ENCODE measurements at regions not wholly inside any gene's neighbourhood (a gene's known extent, or its start where the extent isn't known, plus 50 kb on each side); places are given as distances from the start of the nearest gene placed in this dataset.

GRCh38 chr1:81233591-81233990, 567.1 kb upstream of the ADGRL2 start (continued):
- TF ChIP-seq REST (IDR thresholded peaks at IDR 0.05) (no peak), JUND (IDR thresholded peaks at IDR 0.05) (no peak), SP1 (IDR thresholded peaks at IDR 0.05) (no peak)

GRCh38 chr1:81232420-81232819, 568.3 kb upstream of the ADGRL2 start:
- no peak overlapping the region for H3K4me3 ChIP-seq (ENCODE audit: low read depth in 1 of 3, low read length in 3 of 3)
- WGBS: 63% methylated on average over 5 of the region's 5 CpGs
- no peaks in the 10 kb centered on the region for H3K27me3 ChIP-seq (ENCODE audit: control insufficient read depth in 4 of 4, insufficient read depth in 4 of 4, low read length in 3 of 4)
- H3K9me3 ChIP-seq (ENCODE audit: control insufficient read depth in 4 of 4, low read length in 3 of 4): no peaks in the 10 kb centered on the region
- no peak overlapping the region for H3K27ac ChIP-seq (ENCODE audit: low read depth in 1 of 2, low read length in 2 of 2)
- no peaks in the 10 kb centered on the region for H3K36me3 ChIP-seq (ENCODE audit: control insufficient read depth in 4 of 4, insufficient read depth in 3 of 4, low read depth in 1 of 4, low read length in 3 of 4)
- H3K9ac ChIP-seq (ENCODE audit: low read depth in 1 of 2, low read length in 2 of 2): no peak overlapping the region
- peaks cover 0 to 2% (median under 1%) of the 10 kb centered on the region in 4 donors for H3K4me1 ChIP-seq (ENCODE audit: control insufficient read depth in 4 of 4, insufficient read depth in 4 of 4, low read length in 3 of 4)
- DNase-seq (ENCODE audit: low spot score): no peak
- no peak for TF ChIP-seq CTCF (IDR thresholded peaks at IDR 0.05; ENCODE audit: low read depth, low read length, missing input control)

GRCh38 chr1:81231729-81232038, 569.0 kb upstream of the ADGRL2 start:
- Histone ChIP-seq H3K27ac (ENCODE audit: low read depth in 1 of 2, low read length in 2 of 2) (no peak overlapping the region), H3K9ac (ENCODE audit: low read depth in 1 of 2, low read length in 2 of 2) (no peak overlapping the region), H3K27me3 (ENCODE audit: control insufficient read depth in 4 of 4, insufficient read depth in 4 of 4, low read length in 3 of 4) (no peaks in the 10 kb centered on the region), H3K36me3 (ENCODE audit: control insufficient read depth in 4 of 4, insufficient read depth in 3 of 4, low read depth in 1 of 4, low read length in 3 of 4) (no peaks in the 10 kb centered on the region), H3K9me3 (ENCODE audit: control insufficient read depth in 4 of 4, low read length in 3 of 4) (no peaks in the 10 kb centered on the region), H3K4me1 (ENCODE audit: control insufficient read depth in 4 of 4, insufficient read depth in 4 of 4, low read length in 3 of 4) (no peaks in the 10 kb centered on the region), H3K4me3 (ENCODE audit: low read depth in 1 of 3, low read length in 3 of 3) (no peak overlapping the region)
- TF ChIP-seq RAD21 (IDR thresholded peaks at IDR 0.05): no peak
- TF ChIP-seq JUND (IDR thresholded peaks at IDR 0.05): no peak
- TF ChIP-seq RXRA (IDR thresholded peaks at IDR 0.05): no peak
- TF ChIP-seq GABPA (IDR thresholded peaks at IDR 0.05 in 1 of 2, conservative IDR thresholded peaks at IDR 0.05 in 1 of 2): no peak
- no peak for TF ChIP-seq YY1 (IDR thresholded peaks at IDR 0.05)
- TF ChIP-seq HNF4G (IDR thresholded peaks at IDR 0.05): no peak
- TF ChIP-seq EGR1 (IDR thresholded peaks at IDR 0.05; ENCODE audit: low read depth in 2 of 2): no peak
- no peak for TF ChIP-seq MAX (IDR thresholded peaks at IDR 0.05)
- TF ChIP-seq FOXA1 (IDR thresholded peaks at IDR 0.05): no peak
- TF ChIP-seq CTCF (IDR thresholded peaks at IDR 0.05; ENCODE audit: low read depth, low read length, missing input control): no peak
- TF ChIP-seq ATF3 (IDR thresholded peaks at IDR 0.05): no peak
- TF ChIP-seq FOXA2 (IDR thresholded peaks at IDR 0.05): no peak
- TF ChIP-seq ZBTB33 (IDR thresholded peaks at IDR 0.05): no peak
- TF ChIP-seq SP1 (IDR thresholded peaks at IDR 0.05): no peak
- no peak for TF ChIP-seq HNF4A (conservative IDR thresholded peaks at IDR 0.05)
- no peak for TF ChIP-seq NR2F2 (IDR thresholded peaks at IDR 0.05)
- TF ChIP-seq TAF1 (conservative IDR thresholded peaks at IDR 0.05): no peak
- WGBS: 73% methylated on average over 1 of the region's 1 CpG
- no peak for DNase-seq (ENCODE audit: low spot score)

All from liver (tissue), 8 donors.